Neural cell (in vitro differentiated cells): ENCODE measurements at regions not wholly inside any gene's neighbourhood (a gene's known extent, or its start where the extent isn't known, plus 50 kb on each side); places are given as distances from the start of the nearest gene placed in this dataset.

Source experiments
- H2AFZ ChIP-seq: fragments of 200-600, 300-800 bp; sonication (generic), shearing (Covaris generic); 2 replicates; pipeline ENCODE4 v1.6.0; 2014; ENCODE audit warnings: low read depth, mild to moderate bottlenecking, antibody characterized with exemption, low read length, moderate library complexity
- H3F3A ChIP-seq: fragments of 200-600 bp; shearing (Covaris generic); 2 replicates; pipeline ENCODE4 v1.6.1; 2016; ENCODE audit warnings: mild to moderate bottlenecking, moderate library complexity, mixed read lengths, antibody characterized with exemption, low read length; ENCODE audit not compliant: insufficient read depth, poor library complexity, severe bottlenecking
- H3K27ac ChIP-seq: fragments of 200-600, 300-800 bp; sonication (generic), shearing (Covaris generic); 2 replicates; pipeline ENCODE4 v1.5.1; 2014; ENCODE audit warnings: mild to moderate bottlenecking, low read length, moderate library complexity
- H3K27me3 ChIP-seq: fragments of 300-800, 200-600 bp; sonication (generic), shearing (Covaris generic); 2 replicates; pipeline ENCODE4 v1.6.0; 2014; ENCODE audit warnings: mild to moderate bottlenecking, low read depth, low read length, moderate library complexity; ENCODE audit not compliant: insufficient read depth
- H3K36me3 ChIP-seq: fragments of 300-800, 200-600 bp; sonication (generic), shearing (Covaris generic); 2 replicates; pipeline ENCODE4 v1.5.1; 2014; ENCODE audit warnings: mild to moderate bottlenecking, antibody characterized with exemption, low read length, moderate library complexity; ENCODE audit not compliant: insufficient read depth
- H3K4me2 ChIP-seq: fragments of 300-800, 200-600 bp; sonication (generic), shearing (Covaris generic); 2 replicates; pipeline ENCODE4 v1.6.0; 2014; ENCODE audit warnings: mild to moderate bottlenecking, low read length
- H3K4me3 ChIP-seq: fragments of 300-800, 200-600 bp; sonication (generic), shearing (Covaris generic); 2 replicates; pipeline ENCODE4 v1.5.1; 2014; ENCODE audit warnings: mild to moderate bottlenecking, low read length, moderate library complexity
- H3K79me2 ChIP-seq: fragments of 200-600 bp; shearing (Covaris generic); replicated peaks from 2 replicates; pipeline ENCODE4 v1.6.0; 2014; ENCODE audit warnings: mild to moderate bottlenecking, low read length, moderate library complexity; ENCODE audit not compliant: insufficient read depth
- H3K9ac ChIP-seq: fragments of 300-800, 200-600 bp; sonication (generic), shearing (Covaris generic); 2 replicates; pipeline ENCODE4 v1.6.1; 2016; ENCODE audit warnings: mild to moderate bottlenecking, low read length, mixed read lengths
- H3K9me2 ChIP-seq: fragments of 200-600 bp; shearing (Covaris generic); 2 replicates; pipeline ENCODE4 v1.6.1; 2016; ENCODE audit warnings: mild to moderate bottlenecking, low read length, mixed read lengths; ENCODE audit not compliant: insufficient read depth
- H3K9me3 ChIP-seq: fragments of 200-600, 300-800 bp; sonication (generic), shearing (Covaris generic); 2 replicates; pipeline ENCODE4 v1.6.1; 2016; ENCODE audit warnings: mild to moderate bottlenecking, mixed run types, low read length, moderate library complexity, mixed read lengths
- H4K20me1 ChIP-seq: fragments of 200-600 bp; shearing (Covaris generic); 2 replicates; pipeline ENCODE4 v1.6.1; 2016; ENCODE audit warnings: mild to moderate bottlenecking, mixed run types; ENCODE audit not compliant: insufficient read depth
- EP300 ChIP-seq: fragments of 450-650 bp; conservative IDR thresholded peaks from 2 replicates; pipeline ENCODE4 v1.6.1; 2014; ENCODE audit warnings: antibody characterized with exemption, mild to moderate bottlenecking, moderate library complexity; ENCODE audit not compliant: poor library complexity, severe bottlenecking
- EZH2 ChIP-seq: fragments of 200-600, 300-800 bp; shearing (Covaris generic), sonication (generic); IDR thresholded peaks from 2 replicates; pipeline ENCODE4 v1.6.1; 2014; ENCODE audit warnings: antibody characterized with exemption, low read length, borderline replicate concordance, mild to moderate bottlenecking; ENCODE audit not compliant: insufficient read depth, poor library complexity, severe bottlenecking
- MXI1 ChIP-seq: fragments of 450-650 bp; conservative IDR thresholded peaks from 2 replicates; pipeline ENCODE4 v1.6.1; 2014; ENCODE audit warnings: antibody characterized with exemption, mild to moderate bottlenecking; ENCODE audit not compliant: poor library complexity, severe bottlenecking
- POLR2AphosphoS5 ChIP-seq: IDR thresholded peaks from 2 replicates; pipeline ENCODE4 v1.6.1; 2012
- RAD21 ChIP-seq: fragments of 450-650 bp; conservative IDR thresholded peaks from 2 replicates; pipeline ENCODE4 v1.6.1; 2014; ENCODE audit warnings: antibody characterized with exemption, mild to moderate bottlenecking, moderate library complexity
- SMC3 ChIP-seq: fragments of 450-650 bp; conservative IDR thresholded peaks from 2 replicates; pipeline ENCODE4 v1.6.1; 2014; ENCODE audit warnings: antibody characterized with exemption, mild to moderate bottlenecking, moderate library complexity; ENCODE audit not compliant: poor library complexity
- TAF1 ChIP-seq: IDR thresholded peaks from 2 replicates; pipeline ENCODE4 v1.6.1; 2012; ENCODE audit warnings: low read depth
- TF ChIP-seq, protein P1 (sequence below): IDR thresholded peaks from 2 replicates; pipeline ENCODE4 v1.6.1; 2012; ENCODE audit warnings: borderline replicate concordance
- TF ChIP-seq, protein P2 (sequence below): fragments of 450-650 bp; IDR thresholded peaks from 2 replicates; pipeline ENCODE4 v1.5.1; 2014; ENCODE audit warnings: antibody characterized with exemption, mild to moderate bottlenecking, moderate library complexity; ENCODE audit not compliant: poor library complexity, severe bottlenecking

DNA sequence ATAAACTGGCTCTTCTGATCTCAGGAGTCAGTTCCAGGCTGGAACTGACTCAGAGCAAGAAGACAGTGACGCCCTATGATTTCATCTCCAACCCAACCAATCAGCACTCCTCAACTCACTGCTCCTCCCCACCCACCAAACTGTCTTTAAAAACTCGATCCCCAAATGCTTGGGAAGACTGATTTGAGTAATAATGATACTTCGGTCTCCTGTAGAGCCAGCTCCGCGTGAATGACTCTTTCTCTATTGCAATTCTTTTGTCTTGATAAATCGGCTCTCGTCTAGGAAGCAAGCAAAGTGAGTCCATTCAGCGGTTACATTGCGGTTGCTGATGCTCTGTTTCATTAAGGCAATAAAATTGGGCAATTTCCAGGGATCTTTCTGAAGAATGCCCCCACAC, 1025.3 kb upstream of the CNTNAP5 start:
- TF ChIP-seq, protein P1, sequence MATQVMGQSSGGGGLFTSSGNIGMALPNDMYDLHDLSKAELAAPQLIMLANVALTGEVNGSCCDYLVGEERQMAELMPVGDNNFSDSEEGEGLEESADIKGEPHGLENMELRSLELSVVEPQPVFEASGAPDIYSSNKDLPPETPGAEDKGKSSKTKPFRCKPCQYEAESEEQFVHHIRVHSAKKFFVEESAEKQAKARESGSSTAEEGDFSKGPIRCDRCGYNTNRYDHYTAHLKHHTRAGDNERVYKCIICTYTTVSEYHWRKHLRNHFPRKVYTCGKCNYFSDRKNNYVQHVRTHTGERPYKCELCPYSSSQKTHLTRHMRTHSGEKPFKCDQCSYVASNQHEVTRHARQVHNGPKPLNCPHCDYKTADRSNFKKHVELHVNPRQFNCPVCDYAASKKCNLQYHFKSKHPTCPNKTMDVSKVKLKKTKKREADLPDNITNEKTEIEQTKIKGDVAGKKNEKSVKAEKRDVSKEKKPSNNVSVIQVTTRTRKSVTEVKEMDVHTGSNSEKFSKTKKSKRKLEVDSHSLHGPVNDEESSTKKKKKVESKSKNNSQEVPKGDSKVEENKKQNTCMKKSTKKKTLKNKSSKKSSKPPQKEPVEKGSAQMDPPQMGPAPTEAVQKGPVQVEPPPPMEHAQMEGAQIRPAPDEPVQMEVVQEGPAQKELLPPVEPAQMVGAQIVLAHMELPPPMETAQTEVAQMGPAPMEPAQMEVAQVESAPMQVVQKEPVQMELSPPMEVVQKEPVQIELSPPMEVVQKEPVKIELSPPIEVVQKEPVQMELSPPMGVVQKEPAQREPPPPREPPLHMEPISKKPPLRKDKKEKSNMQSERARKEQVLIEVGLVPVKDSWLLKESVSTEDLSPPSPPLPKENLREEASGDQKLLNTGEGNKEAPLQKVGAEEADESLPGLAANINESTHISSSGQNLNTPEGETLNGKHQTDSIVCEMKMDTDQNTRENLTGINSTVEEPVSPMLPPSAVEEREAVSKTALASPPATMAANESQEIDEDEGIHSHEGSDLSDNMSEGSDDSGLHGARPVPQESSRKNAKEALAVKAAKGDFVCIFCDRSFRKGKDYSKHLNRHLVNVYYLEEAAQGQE, result no peak
- TF ChIP-seq MXI1, result no peak
- no peak for TF ChIP-seq TAF1
- no peak for TF ChIP-seq SMC3
- TF ChIP-seq EZH2, result no peak
- no peak for TF ChIP-seq POLR2AphosphoS5
- TF ChIP-seq, protein P2, sequence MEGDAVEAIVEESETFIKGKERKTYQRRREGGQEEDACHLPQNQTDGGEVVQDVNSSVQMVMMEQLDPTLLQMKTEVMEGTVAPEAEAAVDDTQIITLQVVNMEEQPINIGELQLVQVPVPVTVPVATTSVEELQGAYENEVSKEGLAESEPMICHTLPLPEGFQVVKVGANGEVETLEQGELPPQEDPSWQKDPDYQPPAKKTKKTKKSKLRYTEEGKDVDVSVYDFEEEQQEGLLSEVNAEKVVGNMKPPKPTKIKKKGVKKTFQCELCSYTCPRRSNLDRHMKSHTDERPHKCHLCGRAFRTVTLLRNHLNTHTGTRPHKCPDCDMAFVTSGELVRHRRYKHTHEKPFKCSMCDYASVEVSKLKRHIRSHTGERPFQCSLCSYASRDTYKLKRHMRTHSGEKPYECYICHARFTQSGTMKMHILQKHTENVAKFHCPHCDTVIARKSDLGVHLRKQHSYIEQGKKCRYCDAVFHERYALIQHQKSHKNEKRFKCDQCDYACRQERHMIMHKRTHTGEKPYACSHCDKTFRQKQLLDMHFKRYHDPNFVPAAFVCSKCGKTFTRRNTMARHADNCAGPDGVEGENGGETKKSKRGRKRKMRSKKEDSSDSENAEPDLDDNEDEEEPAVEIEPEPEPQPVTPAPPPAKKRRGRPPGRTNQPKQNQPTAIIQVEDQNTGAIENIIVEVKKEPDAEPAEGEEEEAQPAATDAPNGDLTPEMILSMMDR, result no peak
- TF ChIP-seq EP300, result no peak
- TF ChIP-seq RAD21, result no peak
- Histone ChIP-seq H2AFZ (no peak overlapping the region), H3K9ac (no peak overlapping the region), H3F3A (no peaks in the 10 kb centered on the region), H3K9me3 (no peaks in the 10 kb centered on the region), H3K79me2 (no peaks in the 10 kb centered on the region), H4K20me1 (no peaks in the 10 kb centered on the region), H3K36me3 (no peaks in the 10 kb centered on the region), H3K9me2 (no peaks in the 10 kb centered on the region), H3K4me2 (no peak overlapping the region), H3K27ac (no peak overlapping the region), H3K4me3 (no peak overlapping the region), H3K27me3 (no peaks in the 10 kb centered on the region)

DNA sequence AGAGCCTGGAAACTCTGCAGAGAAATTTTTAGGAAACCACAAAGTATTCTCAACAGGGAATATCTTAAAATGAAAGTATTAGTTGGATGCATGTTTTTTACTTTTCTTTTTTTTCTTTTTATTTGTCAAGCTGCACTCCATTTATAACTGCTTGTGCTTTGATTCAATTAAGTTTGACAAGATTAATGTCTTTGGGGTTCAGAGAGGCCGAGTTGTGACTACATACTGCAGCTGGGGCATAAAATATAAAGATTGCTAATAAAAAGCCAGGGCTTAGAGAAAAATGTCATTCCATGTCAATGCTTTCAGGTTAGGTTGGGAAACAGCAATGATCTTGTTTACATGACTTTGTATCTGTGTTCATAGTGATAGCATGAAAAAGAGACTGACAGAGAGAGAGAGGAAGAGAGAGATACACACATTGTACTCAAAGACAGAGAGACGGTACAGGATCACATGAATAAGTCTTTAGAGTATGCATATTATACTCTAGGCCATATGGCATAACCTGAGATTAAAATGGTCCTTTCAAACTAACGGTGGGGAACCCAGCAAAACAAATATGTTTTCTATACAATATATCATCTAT, 1022.3 kb upstream of the CNTNAP5 start:
- Histone ChIP-seq H3K4me2 (no peak overlapping the region), H3F3A (no peaks in the 10 kb centered on the region), H2AFZ (no peak overlapping the region), H3K9me2 (no peaks in the 10 kb centered on the region), H3K79me2 (no peaks in the 10 kb centered on the region), H3K9me3 (peaks cover 6% of the 10 kb centered on the region), H3K27me3 (no peaks in the 10 kb centered on the region), H3K27ac (no peak overlapping the region), H3K9ac (no peak overlapping the region), H3K36me3 (no peaks in the 10 kb centered on the region), H4K20me1 (no peaks in the 10 kb centered on the region), H3K4me3 (no peak overlapping the region)
- TF ChIP-seq SMC3, result no peak
- no peak for TF ChIP-seq RAD21
- no peak for TF ChIP-seq TAF1
- no peak for TF ChIP-seq POLR2AphosphoS5
- TF ChIP-seq EZH2, result no peak
- TF ChIP-seq, protein P1, result no peak
- no peak for TF ChIP-seq MXI1
- TF ChIP-seq EP300, result no peak
- TF ChIP-seq, protein P2, result no peak
